HCT116 (cell line): ENCODE measurements at regions not wholly inside any gene's neighbourhood (a gene's known extent, or its start where the extent isn't known, plus 50 kb on each side); places are given as distances from the start of the nearest gene placed in this dataset.

Experiments
- ATAC-seq: fragments of 200-7000 bp; cut with Tn5 transposase; 2 replicates; pipeline ENCODE4 v1.9.1; 2020; ENCODE audit warnings: mild to moderate bottlenecking, moderate library complexity
- BruUV-seq: library from RNA; stranded (reverse); fragments of 400-500 nt; replicated peaks from 2 replicates; lab custom pipeline; 2021; lab: Mats Ljungman, UMichigan
- CTCF ChIA-PET: fragments of 300-600 bp; sonication (Branson Sonifier 250); formaldehyde crosslinking; loops from one replicate; lab custom pipeline; 2021; ENCODE audit warnings: antibody characterized with exemption; lab: Charles Lee
- POLR2A ChIA-PET: fragments of 300-600, 350-600 bp; sonication (Branson Sonifier 250); formaldehyde crosslinking; loops from one replicate; lab custom pipeline; 2021; ENCODE audit warnings: antibody characterized with exemption; lab: Charles Lee
- RAD21 ChIA-PET, 2 experiments: fragments of 300-600 bp; sonication (Branson Sonifier 250); formaldehyde crosslinking; loops; one replicate each; lab custom pipeline; 2023; ENCODE audit warnings: low total read pairs in 2 of 2; ENCODE audit not compliant: uncharacterized antibody in 2 of 2, unreplicated experiment in 2 of 2, low non-redundant PET in 1 of 2; lab: Charles Lee
- DNase-seq: peaks from one replicate; pipeline ENCODE4 v3.0.0-alpha.2; 2010; ENCODE audit warnings: low read depth, low spot score
- H2AFZ ChIP-seq: fragments of 200-600 bp; shearing (Covaris generic), sonication (generic); 2 replicates; pipeline ENCODE4 v1.6.1; 2017; ENCODE audit warnings: low read depth, mixed run types, mixed read lengths, antibody characterized with exemption, low read length; ENCODE audit not compliant: poor library complexity, severe bottlenecking
- H3K27ac ChIP-seq: 2 replicates; pipeline ENCODE4 v1.5.1; 2012; ENCODE audit warnings: low read depth, low read length
- H3K27me3 ChIP-seq: fragments of 200-600 bp; sonication (generic); 2 replicates; pipeline ENCODE4 v1.6.1; 2016; ENCODE audit warnings: mixed run types, low read length, mixed read lengths; ENCODE audit not compliant: insufficient read depth
- H3K36me3 ChIP-seq, 2 experiments: fragments of 200-500 bp in 1 of 2; fragments of 200-600 bp in 1 of 2; sonication (Bioruptor generic) in 1 of 2; sonication (generic) in 1 of 2; 2 replicates each; pipeline versions ENCODE4 v1.5.1 to v1.6.1; 2014 to 2016; ENCODE audit warnings: low read length in 2 of 2, inconsistent platforms in 1 of 2, mixed read lengths in 1 of 2, mixed run types in 1 of 2; ENCODE audit not compliant: insufficient read depth in 2 of 2, control insufficient read depth in 1 of 2
- H3K4me1 ChIP-seq, 2 experiments: fragments of 200-600 bp in 1 of 2; sonication (generic) in 1 of 2; 2 replicates each; pipeline versions ENCODE4 v1.5.1 to v1.6.1; 2012 to 2017; ENCODE audit warnings: low read length in 2 of 2, inconsistent platforms in 1 of 2, mild to moderate bottlenecking in 1 of 2, mixed read lengths in 1 of 2, mixed run types in 1 of 2, moderate library complexity in 1 of 2; ENCODE audit not compliant: insufficient read depth in 2 of 2, control insufficient read depth in 1 of 2
- H3K4me2 ChIP-seq: fragments of 200-600 bp; sonication (generic); 2 replicates; pipeline ENCODE4 v1.6.1; 2017; ENCODE audit warnings: mixed run types, low read length, mixed read lengths
- H3K4me3 ChIP-seq, 2 experiments: fragments of 200-600 bp in 1 of 2; sonication (generic) in 1 of 2; replicated peaks in 1 of 2; 2 replicates each; pipeline ENCODE4 v1.5.1; 2011 to 2016; ENCODE audit warnings: low read length in 2 of 2, control low read depth in 1 of 2, low read depth in 1 of 2, mild to moderate bottlenecking in 1 of 2, mixed read lengths in 1 of 2, mixed run types in 1 of 2
- H3K79me2 ChIP-seq: fragments of 200-600 bp; sonication (generic); 2 replicates; pipeline ENCODE4 v1.6.1; 2017; ENCODE audit warnings: mild to moderate bottlenecking, mixed run types, low read length, moderate library complexity, mixed read lengths; ENCODE audit not compliant: insufficient read depth
- H3K9ac ChIP-seq: fragments of 200-600 bp; sonication (generic); 2 replicates; pipeline ENCODE4 v1.6.1; 2016; ENCODE audit warnings: low read length, mixed read lengths
- H3K9me2 ChIP-seq: fragments of 200-600 bp; sonication (generic), shearing (Covaris generic); 2 replicates; pipeline ENCODE4 v1.6.1; 2017; ENCODE audit warnings: mixed run types, mild to moderate bottlenecking, moderate library complexity; ENCODE audit not compliant: insufficient read depth
- H3K9me3 ChIP-seq, 2 experiments: fragments of 200-500 bp in 1 of 2; fragments of 200-600 bp in 1 of 2; sonication (Bioruptor generic) in 1 of 2; sonication (generic) in 1 of 2; 2 replicates each; pipeline ENCODE4 v1.6.1; 2014 to 2017; ENCODE audit warnings: low read length in 2 of 2, mixed read lengths in 2 of 2, inconsistent platforms in 1 of 2, low read depth in 1 of 2, mild to moderate bottlenecking in 1 of 2, mixed run types in 1 of 2, moderate library complexity in 1 of 2; ENCODE audit not compliant: control insufficient read depth in 1 of 2, insufficient read depth in 1 of 2
- H4K20me1 ChIP-seq: fragments of 200-600 bp; sonication (generic), shearing (Covaris generic); 2 replicates; pipeline ENCODE4 v1.6.1; 2017; ENCODE audit warnings: mixed run types, mild to moderate bottlenecking, moderate library complexity; ENCODE audit not compliant: insufficient read depth
- ATF3 ChIP-seq: IDR thresholded peaks from 2 replicates; pipeline ENCODE4 v1.6.1; 2012
- CEBPB ChIP-seq: IDR thresholded peaks from 2 replicates; pipeline ENCODE4 v1.6.1; 2012; ENCODE audit warnings: low read depth
- CTCF ChIP-seq, 3 experiments: fragments of 200-600 bp in 1 of 3; sonication (generic) in 1 of 3; IDR thresholded peaks in 2 of 3; conservative IDR thresholded peaks in 1 of 3; 2 replicates each; pipeline ENCODE4 v1.5.1; 2012 to 2017; ENCODE audit warnings: low read depth in 2 of 3, low read length in 2 of 3, antibody characterized with exemption in 1 of 3, borderline replicate concordance in 1 of 3, control low read depth in 1 of 3, mild to moderate bottlenecking in 1 of 3, mixed read lengths in 1 of 3, mixed run types in 1 of 3, moderate library complexity in 1 of 3; ENCODE audit not compliant: insufficient read depth in 1 of 3
- EGR1 ChIP-seq: IDR thresholded peaks from 2 replicates; pipeline ENCODE4 v1.6.1; 2012; ENCODE audit warnings: low read depth
- ELF1 ChIP-seq: IDR thresholded peaks from 2 replicates; pipeline ENCODE4 v1.6.1; 2012; ENCODE audit warnings: low read depth, borderline replicate concordance
- EZH2phosphoT487 ChIP-seq: fragments of 200-600 bp; IDR thresholded peaks from 2 replicates; pipeline ENCODE4 v1.6.1; 2018; ENCODE audit warnings: antibody characterized with exemption, borderline replicate concordance
- JUND ChIP-seq: IDR thresholded peaks from 2 replicates; pipeline ENCODE4 v1.6.1; 2012
- ZBTB33 ChIP-seq: IDR thresholded peaks from 2 replicates; pipeline ENCODE4 v1.6.1; 2011; ENCODE audit warnings: mild to moderate bottlenecking, low read length, moderate library complexity; ENCODE audit not compliant: insufficient replicate concordance; ENCODE audit errors: extremely low read depth
- ZFX ChIP-seq: fragments of 450-650 bp; IDR thresholded peaks from 2 replicates; pipeline ENCODE4 v1.6.1; 2017
- ZNF274 ChIP-seq: fragments of 200-500 bp; sonication (Bioruptor generic); IDR thresholded peaks from 2 replicates; pipeline ENCODE4 v1.6.1; 2014; ENCODE audit warnings: mild to moderate bottlenecking, low read depth, low read length, inconsistent platforms
- intact Hi-C: fragments of 100-400 bp; cut with micrococcal nuclease; formaldehyde crosslinking; loops from 2 replicates; pipeline ENCODE4 v1.10.0; 2022

GRCh38 chrX:1910207-1910470 lies 295.3 kb downstream of the ASMT start:
- TF ChIP-seq CEBPB (no peak), CTCF (IDR thresholded peaks at IDR 0.05 in 2 of 3, conservative IDR thresholded peaks at IDR 0.05 in 1 of 3; ENCODE audit: borderline replicate concordance in 1 of 3, insufficient read depth in 1 of 3, low read depth in 2 of 3, low read length in 2 of 3) (no peak), ZFX (no peak), ATF3 (no peak), JUND (no peak), EZH2phosphoT487 (no peak)
- Histone ChIP-seq H3K9me2 (no peaks in the 10 kb centered on the region), H3K27me3 (no peaks in the 10 kb centered on the region), H3K79me2 (no peaks in the 10 kb centered on the region), H3K9me3 (no peaks in the 10 kb centered on the region), H2AFZ (no peak overlapping the region), H3K27ac (no peak overlapping the region), H3K36me3 (no peaks in the 10 kb centered on the region), H3K4me1 (no peaks in the 10 kb centered on the region), H3K4me3 (no peak overlapping the region), H4K20me1 (no peaks in the 10 kb centered on the region), H3K9ac (no peak overlapping the region), H3K4me2 (no peak overlapping the region)
- ChIA-PET CTCF (no interaction called here), POLR2A (no interaction called here), RAD21 (no interaction called here)
- no TSS peak for BruUV-seq
- DNase-seq (no peak), ATAC-seq (no peak)
- intact Hi-C loops, result no loop called here

GRCh38 chrX:1911401-1912128 lies 296.7 kb downstream of the ASMT start:
- Histone ChIP-seq H3K27ac (no peak overlapping the region), H3K4me1 (no peaks in the 10 kb centered on the region), H3K79me2 (no peaks in the 10 kb centered on the region), H3K27me3 (no peaks in the 10 kb centered on the region), H2AFZ (no peak overlapping the region), H3K9me3 (no peaks in the 10 kb centered on the region), H4K20me1 (no peaks in the 10 kb centered on the region), H3K9ac (no peak overlapping the region), H3K4me3 (no peak overlapping the region), H3K9me2 (no peaks in the 10 kb centered on the region), H3K4me2 (no peak overlapping the region), H3K36me3 (no peaks in the 10 kb centered on the region)
- TF ChIP-seq ZBTB33 (no peak), EGR1 (no peak), ZNF274 (no peak), ELF1 (no peak)
- DNase-seq (no peak), ATAC-seq (no peak)
- no TSS peak for BruUV-seq
- ChIA-PET POLR2A (no interaction called here), RAD21 (no interaction called here), CTCF (no interaction called here)
- intact Hi-C loops, result no loop called here
